ENCODE measurements at regions not wholly inside any gene's neighbourhood (a gene's known extent, or its start where the extent isn't known, plus 50 kb on each side); places are given as distances from the start of the nearest gene placed in this dataset.

GRCh38 chr11:28728666-28729065 is 620.5 kb downstream of the METTL15 start:
- H3K27me3 Mint-ChIP-seq = no peaks in the 10 kb centered on the region
- no peaks in the 10 kb centered on the region for H3K4me1 ChIP-seq (ENCODE audit: control insufficient read depth in 2 of 2, insufficient read depth in 2 of 2, low read length in 2 of 2)
- intact Hi-C loops (cut with micrococcal nuclease) = no loop called here
- H3K4me3 ChIP-seq (ENCODE audit: control extremely low read depth in 1 of 5, extremely low read depth in 1 of 5, insufficient read depth in 1 of 5, low read depth in 2 of 5, low read length in 4 of 5) = no peak overlapping the region
- WGBS (ENCODE audit: insufficient coverage) = no CpG with 5 or more reads among the region's 1 CpG
- ChIA-PET POLR2A (no interaction called here), CTCF (no interaction called here)
- no peak overlapping the region for H3K27ac Mint-ChIP-seq
- H2AFZ ChIP-seq (ENCODE audit: insufficient read depth, low read depth, low read length, poor library complexity, severe bottlenecking) = no peak overlapping the region
- no peaks in the 10 kb centered on the region for H4K20me1 ChIP-seq (ENCODE audit: control insufficient read depth, insufficient read depth, low read length, poor library complexity, severe bottlenecking)
- DNase-seq = no peak
- no peaks in the 10 kb centered on the region for H3K36me3 ChIP-seq (replicated peaks in 1 of 2; ENCODE audit: control extremely low read depth in 1 of 2, control insufficient read depth in 1 of 2, extremely low read depth in 1 of 2, insufficient read depth in 2 of 2, low read length in 1 of 2)
- no peak overlapping the region for H3K9ac ChIP-seq (ENCODE audit: low read length)
- no peak overlapping the region for H3K27ac ChIP-seq (ENCODE audit: low read length in 2 of 2)
- no peaks in the 10 kb centered on the region for H3K27me3 ChIP-seq (replicated peaks in 1 of 4; ENCODE audit: control extremely low read depth in 1 of 4, control insufficient read depth in 3 of 4, insufficient read depth in 4 of 4, low read length in 3 of 4)
- H3K9me3 ChIP-seq (ENCODE audit: control extremely low read depth in 1 of 3, control insufficient read depth in 2 of 3, insufficient read depth in 1 of 3, low read length in 2 of 3) = peaks cover 0 to 3% (median 0%) of the 10 kb centered on the region in 3 donors
- no peaks in the 10 kb centered on the region for H3K79me2 ChIP-seq (ENCODE audit: control insufficient read depth, insufficient read depth, low read length)
- no peak overlapping the region for H3K4me2 ChIP-seq (replicated peaks; ENCODE audit: low read depth, low read length, poor library complexity, severe bottlenecking)
- H3K4me1 Mint-ChIP-seq = no peaks in the 10 kb centered on the region
- H3K9me3 Mint-ChIP-seq (ENCODE audit: insufficient read depth) = peaks cover 6% of the 10 kb centered on the region
- no peak for TF ChIP-seq EZH2 (IDR thresholded peaks at IDR 0.05; ENCODE audit: borderline replicate concordance, insufficient read depth, low read depth, low read length, poor library complexity, severe bottlenecking)
- TF ChIP-seq, protein P1, sequence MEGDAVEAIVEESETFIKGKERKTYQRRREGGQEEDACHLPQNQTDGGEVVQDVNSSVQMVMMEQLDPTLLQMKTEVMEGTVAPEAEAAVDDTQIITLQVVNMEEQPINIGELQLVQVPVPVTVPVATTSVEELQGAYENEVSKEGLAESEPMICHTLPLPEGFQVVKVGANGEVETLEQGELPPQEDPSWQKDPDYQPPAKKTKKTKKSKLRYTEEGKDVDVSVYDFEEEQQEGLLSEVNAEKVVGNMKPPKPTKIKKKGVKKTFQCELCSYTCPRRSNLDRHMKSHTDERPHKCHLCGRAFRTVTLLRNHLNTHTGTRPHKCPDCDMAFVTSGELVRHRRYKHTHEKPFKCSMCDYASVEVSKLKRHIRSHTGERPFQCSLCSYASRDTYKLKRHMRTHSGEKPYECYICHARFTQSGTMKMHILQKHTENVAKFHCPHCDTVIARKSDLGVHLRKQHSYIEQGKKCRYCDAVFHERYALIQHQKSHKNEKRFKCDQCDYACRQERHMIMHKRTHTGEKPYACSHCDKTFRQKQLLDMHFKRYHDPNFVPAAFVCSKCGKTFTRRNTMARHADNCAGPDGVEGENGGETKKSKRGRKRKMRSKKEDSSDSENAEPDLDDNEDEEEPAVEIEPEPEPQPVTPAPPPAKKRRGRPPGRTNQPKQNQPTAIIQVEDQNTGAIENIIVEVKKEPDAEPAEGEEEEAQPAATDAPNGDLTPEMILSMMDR (IDR thresholded peaks at IDR 0.05) = no peak
- H3K4me3 Mint-ChIP-seq = no peak overlapping the region
- no peak for ATAC-seq (ENCODE audit: low read depth)

DNA sequence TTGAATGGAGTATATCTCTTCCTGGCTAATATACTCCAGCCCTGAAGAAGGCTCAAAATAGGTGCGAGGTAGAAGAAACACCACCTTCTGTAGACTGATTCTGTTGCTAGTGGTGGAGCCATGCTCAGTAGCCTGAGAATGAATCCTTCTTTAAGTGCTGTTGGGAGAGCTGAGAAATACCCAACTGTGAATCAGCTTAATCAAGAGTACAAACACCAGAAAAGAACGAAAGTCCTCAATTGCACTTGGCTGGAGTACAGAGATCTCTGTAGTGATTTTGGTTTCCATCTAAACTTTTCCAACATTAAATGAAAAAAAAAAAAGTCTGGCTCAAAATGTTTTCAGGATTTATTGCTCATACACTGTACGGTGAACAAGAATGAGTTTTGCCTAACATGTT is 619.1 kb downstream of the METTL15 start:
- no peak overlapping the region for H3K27ac Mint-ChIP-seq
- no peak overlapping the region for H3K9ac ChIP-seq (ENCODE audit: low read length)
- peaks cover 0 to 3% (median 0%) of the 10 kb centered on the region in 3 donors for H3K9me3 ChIP-seq (ENCODE audit: control extremely low read depth in 1 of 3, control insufficient read depth in 2 of 3, insufficient read depth in 1 of 3, low read length in 2 of 3)
- peaks cover 4% of the 10 kb centered on the region for H3K9me3 Mint-ChIP-seq (ENCODE audit: insufficient read depth)
- H3K4me3 ChIP-seq (ENCODE audit: control extremely low read depth in 1 of 5, extremely low read depth in 1 of 5, insufficient read depth in 1 of 5, low read depth in 2 of 5, low read length in 4 of 5) = no peak overlapping the region
- H3K79me2 ChIP-seq (ENCODE audit: control insufficient read depth, insufficient read depth, low read length) = no peaks in the 10 kb centered on the region
- ChIA-PET POLR2A (no interaction called here), CTCF (interaction anchor here (0.7 kb wide), 1 partner anchor 11 kb away, joined by 3 read pairs; no protein-coding TSS in a partner anchor)
- H3K27me3 ChIP-seq (replicated peaks in 1 of 4; ENCODE audit: control extremely low read depth in 1 of 4, control insufficient read depth in 3 of 4, insufficient read depth in 4 of 4, low read length in 3 of 4) = no peaks in the 10 kb centered on the region
- ATAC-seq (ENCODE audit: low read depth) = no peak
- H3K27ac ChIP-seq (ENCODE audit: low read length in 2 of 2) = no peak overlapping the region
- DNase-seq = no peak
- no peak overlapping the region for H2AFZ ChIP-seq (ENCODE audit: insufficient read depth, low read depth, low read length, poor library complexity, severe bottlenecking)
- H3K4me3 Mint-ChIP-seq = no peak overlapping the region
- no peak overlapping the region for H3K4me2 ChIP-seq (replicated peaks; ENCODE audit: low read depth, low read length, poor library complexity, severe bottlenecking)
- H3K27me3 Mint-ChIP-seq = no peaks in the 10 kb centered on the region
- no peaks in the 10 kb centered on the region for H3K36me3 ChIP-seq (replicated peaks in 1 of 2; ENCODE audit: control extremely low read depth in 1 of 2, control insufficient read depth in 1 of 2, extremely low read depth in 1 of 2, insufficient read depth in 2 of 2, low read length in 1 of 2)
- intact Hi-C loops (cut with micrococcal nuclease) = no loop called here
- H3K4me1 ChIP-seq (ENCODE audit: control insufficient read depth in 2 of 2, insufficient read depth in 2 of 2, low read length in 2 of 2) = no peaks in the 10 kb centered on the region
- no peaks in the 10 kb centered on the region for H4K20me1 ChIP-seq (ENCODE audit: control insufficient read depth, insufficient read depth, low read length, poor library complexity, severe bottlenecking)
- 83% methylated on average over 1 of the region's 3 CpGs for WGBS (ENCODE audit: insufficient coverage)
- no peaks in the 10 kb centered on the region for H3K4me1 Mint-ChIP-seq
- TF ChIP-seq, protein P1 (IDR thresholded peaks at IDR 0.05) = no peak
- no peak for TF ChIP-seq EZH2 (IDR thresholded peaks at IDR 0.05; ENCODE audit: borderline replicate concordance, insufficient read depth, low read depth, low read length, poor library complexity, severe bottlenecking)

Measured in B cell (primary cell).